OCI-LY1 (cell line): ENCODE measurements at regions not wholly inside any gene's neighbourhood (a gene's known extent, or its start where the extent isn't known, plus 50 kb on each side); places are given as distances from the start of the nearest gene placed in this dataset.

Experiments used
- EZH2 ChIP-seq: fragments of 200-600 bp; sonication (generic), shearing (Covaris generic); IDR thresholded peaks from 2 replicates; pipeline ENCODE4 v1.8.0; 2017; ENCODE audit warnings: borderline replicate concordance, mixed run types, mild to moderate bottlenecking, antibody characterized with exemption, low read length, moderate library complexity, mixed read lengths
- TF ChIP-seq, protein P1 (sequence below): fragments of 200-600 bp; sonication (generic), shearing (Covaris generic); IDR thresholded peaks from 2 replicates; pipeline ENCODE4 v1.5.1; 2017; ENCODE audit warnings: mild to moderate bottlenecking, antibody characterized with exemption, low read length, moderate library complexity, mixed read lengths

GRCh38 chr1:165025805-165026204, 330.7 kb downstream of the LMX1A start:
- TF ChIP-seq, protein P1, sequence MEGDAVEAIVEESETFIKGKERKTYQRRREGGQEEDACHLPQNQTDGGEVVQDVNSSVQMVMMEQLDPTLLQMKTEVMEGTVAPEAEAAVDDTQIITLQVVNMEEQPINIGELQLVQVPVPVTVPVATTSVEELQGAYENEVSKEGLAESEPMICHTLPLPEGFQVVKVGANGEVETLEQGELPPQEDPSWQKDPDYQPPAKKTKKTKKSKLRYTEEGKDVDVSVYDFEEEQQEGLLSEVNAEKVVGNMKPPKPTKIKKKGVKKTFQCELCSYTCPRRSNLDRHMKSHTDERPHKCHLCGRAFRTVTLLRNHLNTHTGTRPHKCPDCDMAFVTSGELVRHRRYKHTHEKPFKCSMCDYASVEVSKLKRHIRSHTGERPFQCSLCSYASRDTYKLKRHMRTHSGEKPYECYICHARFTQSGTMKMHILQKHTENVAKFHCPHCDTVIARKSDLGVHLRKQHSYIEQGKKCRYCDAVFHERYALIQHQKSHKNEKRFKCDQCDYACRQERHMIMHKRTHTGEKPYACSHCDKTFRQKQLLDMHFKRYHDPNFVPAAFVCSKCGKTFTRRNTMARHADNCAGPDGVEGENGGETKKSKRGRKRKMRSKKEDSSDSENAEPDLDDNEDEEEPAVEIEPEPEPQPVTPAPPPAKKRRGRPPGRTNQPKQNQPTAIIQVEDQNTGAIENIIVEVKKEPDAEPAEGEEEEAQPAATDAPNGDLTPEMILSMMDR = no peak
- no peak for TF ChIP-seq EZH2
